Pancreas (tissue), 10 donors: ENCODE measurements at regions not wholly inside any gene's neighbourhood (a gene's known extent, or its start where the extent isn't known, plus 50 kb on each side); places are given as distances from the start of the nearest gene placed in this dataset.

ENCODE experiments used
- ATAC-seq, 4 donors: fragments of 200-7000 bp; cut with Tn5 transposase; one replicate each; pipeline versions ENCODE4 v1.8.0 to v1.9.1; 2020; ENCODE audit warnings: mild to moderate bottlenecking in 4 of 4, moderate library complexity in 4 of 4
- DNase-seq, 6 donors: peaks; one replicate each; pipeline ENCODE4 v3.0.0-alpha.2; 2020
- FAIRE-seq: peaks from 2 replicates; lab custom pipeline; 2012; peaks lifted over from hg19 to GRCh38; lab: Jason Lieb, UNC
- H3K27ac ChIP-seq, 4 donors: fragments of 200-600 bp; sonication (generic); 1 replicate in 3 of 4; 2 replicates in 1 of 4; pipeline versions ENCODE4 v1.5.0 to v1.8.0; 2020
- H3K27me3 ChIP-seq, 4 donors: fragments of 200-600 bp; one replicate each; pipeline ENCODE4 v1.8.0; 2021
- H3K36me3 ChIP-seq, 3 donors: fragments of 200-600 bp; sonication (generic) in 1 of 3; one replicate each; pipeline versions ENCODE4 v1.5.0 to v1.8.0; 2020 to 2021
- H3K4me1 ChIP-seq, 3 donors: fragments of 200-600 bp; one replicate each; pipeline ENCODE4 v1.8.0; 2021
- H3K4me3 ChIP-seq, 4 donors: fragments of 200-600 bp; sonication (generic) in 2 of 4; one replicate each; pipeline versions ENCODE4 v1.5.0 to v1.8.0; 2020 to 2021
- H3K9me3 ChIP-seq, 4 donors: fragments of 200-600 bp; one replicate each; pipeline ENCODE4 v1.8.0; 2021
- WGBS, 2 donors: extraction: QIAGEN DNeasy Blood & Tissue Kit; methylation state at CpG; one replicate each; pipeline ENCODE4 v1.1.7; 2013; 5-methylcytosine and 5-hydroxymethylcytosine counted together
- intact Hi-C, 3 donors: fragments of 100-400 bp; cut with DNase I; formaldehyde crosslinking; loops; one replicate each; pipeline versions ENCODE4 v1.11.1 to v1.14.2; 2022
- TF ChIP-seq, protein P1 (sequence below), 4 donors: fragments of 200-600 bp; sonication (generic) in 3 of 4; IDR thresholded peaks; one replicate each; pipeline versions ENCODE4 v1.5.0 to v1.8.0; 2021; ENCODE audit warnings: antibody characterized with exemption in 4 of 4
- donor health status: healthy with polysubstance abuse.
- donor health status: DM: no; HTN: no; CAD: no; lungs with moderate emphysema.
- donor health status: DM: no; HTN: no; CAD: no.
- donor health status: control.
- donor health status: control.
- donor health status: Bipolar disorder and iron deficiency.
- donor health status: DM: yes; HTN: yes; CAD: no.
- donor health status: DM: no; HTN: no; CAD: no.
- donor health status: DM: no; HTN: no; CAD: no.
- donor health status: DM: yes; HTN: yes; CAD: no.

DNA sequence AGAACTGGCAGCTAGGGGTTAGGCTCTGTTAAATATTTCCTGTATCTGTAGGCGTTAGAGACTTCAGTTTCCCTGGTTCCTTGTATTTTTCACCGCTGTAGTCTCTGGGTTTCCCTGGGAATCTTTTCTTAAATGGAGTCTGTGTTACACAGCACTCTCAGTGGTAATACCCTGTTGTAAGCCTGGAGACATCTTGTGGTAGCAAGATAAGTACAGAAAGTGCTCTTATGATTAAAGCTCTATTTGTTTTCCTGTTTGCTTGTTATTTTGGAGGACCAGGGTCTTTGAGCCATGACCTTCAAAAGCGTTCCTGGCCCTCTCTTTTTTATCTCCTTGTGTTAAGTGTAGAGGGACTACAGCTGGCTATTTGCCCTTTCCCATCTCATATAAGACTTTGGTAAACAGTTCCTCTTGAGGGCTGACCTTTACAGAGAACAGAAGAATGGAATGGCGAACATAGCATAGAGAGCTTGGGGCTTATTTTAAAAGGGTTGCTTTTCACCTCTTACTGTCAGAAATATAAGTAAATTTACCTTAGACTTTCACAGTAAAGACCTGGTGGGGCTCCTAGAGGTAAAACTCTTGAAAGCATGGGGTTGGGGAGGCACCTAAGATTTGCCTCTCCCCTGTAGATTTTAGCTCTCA, 782.5 kb downstream of the FAT4 start:
- WGBS, 2 donors = 45 to 56% methylated on average over 4 of the region's 4 CpGs
- FAIRE-seq (no peak), ATAC-seq (no peak)

DNA sequence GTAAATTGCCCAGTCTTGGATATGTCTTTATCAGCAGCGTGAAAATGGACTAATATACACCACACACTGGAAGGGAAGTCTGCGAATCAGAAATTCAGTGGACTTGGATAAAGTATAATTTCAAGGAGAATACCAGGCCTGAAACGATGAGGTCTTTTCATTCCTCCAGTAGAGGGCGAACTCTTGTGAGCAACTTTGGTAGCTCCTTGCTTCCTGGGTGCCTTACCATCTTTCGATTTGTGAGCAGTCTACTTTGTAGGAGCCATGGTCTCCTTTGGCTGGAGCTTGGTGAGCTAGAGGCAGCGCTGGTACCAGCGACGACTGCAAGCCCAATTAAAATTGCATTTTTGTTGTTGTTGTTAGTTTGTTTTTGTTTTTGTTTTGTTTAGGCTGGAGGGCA, 791.9 kb downstream of the FAT4 start:
- TF ChIP-seq, protein P1, sequence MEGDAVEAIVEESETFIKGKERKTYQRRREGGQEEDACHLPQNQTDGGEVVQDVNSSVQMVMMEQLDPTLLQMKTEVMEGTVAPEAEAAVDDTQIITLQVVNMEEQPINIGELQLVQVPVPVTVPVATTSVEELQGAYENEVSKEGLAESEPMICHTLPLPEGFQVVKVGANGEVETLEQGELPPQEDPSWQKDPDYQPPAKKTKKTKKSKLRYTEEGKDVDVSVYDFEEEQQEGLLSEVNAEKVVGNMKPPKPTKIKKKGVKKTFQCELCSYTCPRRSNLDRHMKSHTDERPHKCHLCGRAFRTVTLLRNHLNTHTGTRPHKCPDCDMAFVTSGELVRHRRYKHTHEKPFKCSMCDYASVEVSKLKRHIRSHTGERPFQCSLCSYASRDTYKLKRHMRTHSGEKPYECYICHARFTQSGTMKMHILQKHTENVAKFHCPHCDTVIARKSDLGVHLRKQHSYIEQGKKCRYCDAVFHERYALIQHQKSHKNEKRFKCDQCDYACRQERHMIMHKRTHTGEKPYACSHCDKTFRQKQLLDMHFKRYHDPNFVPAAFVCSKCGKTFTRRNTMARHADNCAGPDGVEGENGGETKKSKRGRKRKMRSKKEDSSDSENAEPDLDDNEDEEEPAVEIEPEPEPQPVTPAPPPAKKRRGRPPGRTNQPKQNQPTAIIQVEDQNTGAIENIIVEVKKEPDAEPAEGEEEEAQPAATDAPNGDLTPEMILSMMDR (IDR thresholded peaks at IDR 0.05) = no peak
- H3K27me3 ChIP-seq = no peaks in the 10 kb centered on the region
- H3K36me3 ChIP-seq = no peaks in the 10 kb centered on the region
- H3K27ac ChIP-seq = no peak overlapping the region
- no peak overlapping the region for H3K4me3 ChIP-seq
- DNase-seq = no peak
- no peak for ATAC-seq
- no peaks in the 10 kb centered on the region for H3K4me1 ChIP-seq
- intact Hi-C loops = no loop called here
- no peaks in the 10 kb centered on the region for H3K9me3 ChIP-seq
- FAIRE-seq = no peak
- 88 to 95% methylated on average over 8 of the region's 8 CpGs for WGBS, 2 donors

More for the DNA sequence above, 782.5 kb downstream of the FAT4 start:
- Histone ChIP-seq H3K36me3 (no peaks in the 10 kb centered on the region), H3K27me3 (no peaks in the 10 kb centered on the region), H3K4me3 (no peak overlapping the region), H3K4me1 (no peaks in the 10 kb centered on the region), H3K9me3 (no peaks in the 10 kb centered on the region), H3K27ac (no peak overlapping the region)
- intact Hi-C loops = no loop called here
- TF ChIP-seq, protein P1 (IDR thresholded peaks at IDR 0.05) = no peak
- no peak for DNase-seq

DNA sequence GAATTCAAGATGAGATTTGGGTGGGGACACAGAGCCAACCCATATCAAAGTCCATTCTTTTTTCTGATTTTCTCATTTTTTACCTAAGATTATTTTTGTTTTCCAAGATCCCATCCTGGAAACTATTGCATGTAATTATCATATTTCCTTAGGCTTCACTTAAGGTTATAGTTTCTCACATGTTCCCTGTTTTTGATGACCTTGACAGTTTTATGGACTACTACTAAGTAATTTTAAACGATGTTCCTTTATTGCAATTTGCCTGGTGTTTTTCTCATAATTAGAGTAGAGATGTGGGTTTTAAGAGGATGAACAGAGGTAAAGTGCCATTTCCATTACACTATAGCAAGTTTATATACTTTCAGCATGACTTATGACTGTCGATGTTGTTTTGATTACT, 795.1 kb downstream of the FAT4 start:
- no peaks in the 10 kb centered on the region for H3K36me3 ChIP-seq
- H3K4me1 ChIP-seq = no peaks in the 10 kb centered on the region
- H3K27me3 ChIP-seq = no peaks in the 10 kb centered on the region
- 82 to 88% methylated on average over 2 of the region's 2 CpGs for WGBS, 2 donors
- H3K27ac ChIP-seq = no peak overlapping the region
- FAIRE-seq (no peak), DNase-seq (no peak), ATAC-seq (no peak)
- TF ChIP-seq, protein P1 (IDR thresholded peaks at IDR 0.05) = no peak
- intact Hi-C loops = no loop called here
- H3K4me3 ChIP-seq = no peak overlapping the region
- no peaks in the 10 kb centered on the region for H3K9me3 ChIP-seq

DNA sequence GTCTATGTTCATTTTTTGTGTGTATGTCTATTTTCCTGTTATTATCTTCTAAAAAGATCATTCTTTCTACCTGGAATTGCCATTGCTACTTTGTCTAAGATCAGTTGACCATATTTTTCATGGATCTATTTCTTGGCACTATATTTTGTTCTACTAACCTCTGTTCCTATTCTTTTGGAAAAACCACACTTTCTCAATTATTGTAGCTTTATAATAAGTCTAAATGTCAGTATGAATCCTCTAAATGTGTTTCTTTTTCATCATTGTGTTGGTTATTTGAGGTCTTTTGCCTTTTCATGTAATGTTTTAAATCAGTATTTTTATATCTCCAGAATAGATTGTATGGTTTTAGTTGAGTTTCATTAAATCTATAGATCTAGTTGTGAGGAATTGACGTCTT, 798.3 kb downstream of the FAT4 start:
- Histone ChIP-seq H3K36me3 (no peaks in the 10 kb centered on the region), H3K27me3 (no peaks in the 10 kb centered on the region), H3K4me3 (no peak overlapping the region), H3K27ac (no peak overlapping the region), H3K9me3 (no peaks in the 10 kb centered on the region), H3K4me1 (no peaks in the 10 kb centered on the region)
- FAIRE-seq (no peak), DNase-seq (no peak), ATAC-seq (no peak)
- 47 to 52% methylated on average over 1 of the region's 1 CpG for WGBS, 2 donors
- TF ChIP-seq, protein P1 (IDR thresholded peaks at IDR 0.05) = no peak
- intact Hi-C loops = no loop called here

DNA sequence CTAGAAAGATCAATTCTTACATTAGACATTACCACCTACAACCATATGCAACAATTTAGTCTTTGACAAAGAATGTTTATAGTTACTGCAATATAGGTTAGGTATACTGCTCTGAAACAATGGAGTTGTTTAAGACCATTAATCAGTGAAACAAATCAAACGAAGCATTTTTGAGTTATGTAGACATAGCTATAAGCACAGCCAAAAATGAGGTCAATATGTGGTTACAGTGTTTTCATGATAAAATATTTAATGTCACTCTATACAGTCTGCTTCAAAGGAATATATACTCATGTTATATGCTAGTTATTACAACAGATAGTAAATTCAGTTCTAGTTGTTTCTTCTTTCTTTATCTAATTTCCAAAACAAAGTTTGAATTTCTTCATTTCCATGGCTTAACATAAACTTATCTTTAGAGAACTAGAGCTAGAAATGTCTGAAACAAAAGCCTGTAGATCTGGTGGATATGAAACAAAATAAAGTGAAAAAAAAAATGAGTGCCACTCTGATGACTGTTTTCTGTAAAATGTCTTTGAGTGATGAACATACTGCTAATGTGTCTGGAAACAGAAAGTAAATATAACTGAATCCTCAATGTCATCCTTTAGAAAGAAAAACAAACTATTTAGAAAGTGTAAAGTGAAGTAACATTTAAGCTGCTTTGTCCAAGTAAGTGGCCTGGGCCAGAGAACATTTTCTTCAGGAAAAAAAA, 809.0 kb downstream of the FAT4 start:
- 18 to 33% methylated on average over 1 of the region's 1 CpG for WGBS, 2 donors
- no peaks in the 10 kb centered on the region for H3K4me1 ChIP-seq
- no peaks in the 10 kb centered on the region for H3K9me3 ChIP-seq
- FAIRE-seq = no peak
- H3K27me3 ChIP-seq = no peaks in the 10 kb centered on the region
- intact Hi-C loops = no loop called here
- H3K27ac ChIP-seq = no peak overlapping the region
- H3K4me3 ChIP-seq = no peak overlapping the region
- TF ChIP-seq, protein P1 (IDR thresholded peaks at IDR 0.05) = no peak
- no peak for ATAC-seq
- no peak for DNase-seq
- no peaks in the 10 kb centered on the region for H3K36me3 ChIP-seq
